ENCODE measurements at regions not wholly inside any gene's neighbourhood (a gene's known extent, or its start where the extent isn't known, plus 50 kb on each side); places are given as distances from the start of the nearest gene placed in this dataset.
"Not testable (repeated sequence)": the region's sequence is repeated elsewhere in the genome, so short reads cannot be mapped to it uniquely, and the experiment has no call there.

DNA sequence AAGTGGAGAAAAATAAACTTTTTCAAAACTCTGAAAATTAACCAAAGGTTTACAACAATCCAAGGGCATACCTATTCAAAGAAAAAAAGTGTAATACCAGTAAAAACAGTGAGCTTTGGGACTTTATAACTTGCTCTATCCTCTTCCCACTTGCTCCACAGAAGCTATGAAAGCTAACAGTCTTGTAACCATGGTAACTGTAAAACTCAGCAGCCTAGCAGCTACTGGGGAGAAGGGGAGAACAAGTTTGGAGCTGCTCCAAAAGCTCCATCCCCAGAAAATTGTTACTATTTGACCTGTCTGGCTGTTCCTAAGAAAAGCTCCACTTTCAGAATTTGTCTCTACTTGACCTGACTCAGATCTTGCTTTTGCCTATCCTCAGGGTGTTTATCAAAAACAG is 191.5 kb downstream of the OTUD1 start:
- no peak for DNase-seq (ENCODE audit: low read depth in 4 of 4, low spot score in 3 of 4)

DNA sequence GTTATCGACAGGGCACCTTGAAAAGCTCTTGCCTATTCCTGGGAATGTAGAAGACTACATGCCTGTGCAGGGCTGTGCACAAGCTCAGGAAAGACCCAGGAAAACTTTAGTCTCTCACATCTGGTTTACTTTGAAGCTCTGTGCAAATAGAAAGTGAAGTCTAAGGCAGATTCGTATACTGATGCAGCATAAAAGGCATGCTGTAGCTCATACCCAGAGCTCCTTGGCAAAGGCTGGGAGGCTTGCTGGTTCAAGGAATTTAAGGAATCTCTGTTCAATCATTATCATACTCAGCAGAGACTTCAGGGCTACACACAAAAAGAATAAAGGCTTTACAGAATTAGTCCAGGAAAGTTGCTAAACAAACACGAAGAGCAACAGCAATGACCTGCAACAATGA is 192.0 kb downstream of the OTUD1 start:
- no peak for DNase-seq (ENCODE audit: low read depth in 4 of 4, low spot score in 3 of 4)

DNA sequence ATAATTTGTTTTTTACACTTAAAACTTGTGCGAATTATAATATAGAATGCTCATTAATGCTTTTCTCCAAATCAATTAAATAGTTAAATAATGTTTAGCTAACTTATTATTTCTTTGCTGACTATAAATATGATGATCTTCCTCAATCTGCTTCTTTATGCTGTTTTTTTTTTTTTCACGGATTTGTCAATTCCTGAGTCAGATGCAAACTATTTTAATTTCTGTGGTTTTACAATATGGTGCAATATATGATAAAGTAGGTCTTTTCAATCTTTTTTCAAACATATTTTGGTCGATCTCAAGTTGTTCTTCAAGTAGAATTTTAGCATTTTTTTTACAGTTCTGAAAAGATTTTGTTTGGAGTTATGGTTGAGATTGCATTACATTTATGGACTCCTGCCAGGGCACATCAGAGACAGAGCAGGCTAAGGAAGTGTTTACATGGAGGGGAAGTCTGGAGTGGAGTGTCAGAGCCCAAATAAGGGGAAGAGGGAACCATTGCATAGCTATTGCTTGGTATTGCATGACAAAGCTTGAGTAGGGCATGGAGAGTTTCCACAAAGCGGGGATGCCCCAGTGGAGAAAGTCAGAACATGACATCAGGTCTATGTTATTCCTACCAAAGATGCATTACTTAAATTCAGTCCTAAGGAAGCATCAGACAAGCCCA is 204.4 kb downstream of the OTUD1 start:
- no peak for DNase-seq (ENCODE audit: low read depth in 4 of 4, low spot score in 3 of 4)

DNA sequence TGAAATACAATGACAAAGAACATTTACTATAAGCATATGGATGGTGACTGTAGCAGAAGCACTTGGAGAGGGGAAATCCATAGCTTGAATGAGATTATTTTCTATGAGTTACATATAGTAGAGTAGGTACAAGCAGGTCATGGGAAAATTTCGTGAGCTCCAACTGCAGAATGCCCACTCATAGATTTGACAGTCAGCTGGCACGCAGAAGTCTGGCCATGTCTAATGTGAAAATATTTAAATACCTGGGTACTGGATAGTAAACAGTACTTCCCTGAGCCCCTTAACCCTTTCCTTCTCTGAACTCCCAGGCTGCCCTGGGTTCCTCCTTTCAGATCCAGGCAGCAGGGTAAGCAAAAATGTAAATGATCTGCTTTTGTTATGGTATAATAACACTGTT is 209.7 kb downstream of the OTUD1 start:
- DNase-seq (ENCODE audit: low read depth in 4 of 4, low spot score in 3 of 4) = no peak

DNA sequence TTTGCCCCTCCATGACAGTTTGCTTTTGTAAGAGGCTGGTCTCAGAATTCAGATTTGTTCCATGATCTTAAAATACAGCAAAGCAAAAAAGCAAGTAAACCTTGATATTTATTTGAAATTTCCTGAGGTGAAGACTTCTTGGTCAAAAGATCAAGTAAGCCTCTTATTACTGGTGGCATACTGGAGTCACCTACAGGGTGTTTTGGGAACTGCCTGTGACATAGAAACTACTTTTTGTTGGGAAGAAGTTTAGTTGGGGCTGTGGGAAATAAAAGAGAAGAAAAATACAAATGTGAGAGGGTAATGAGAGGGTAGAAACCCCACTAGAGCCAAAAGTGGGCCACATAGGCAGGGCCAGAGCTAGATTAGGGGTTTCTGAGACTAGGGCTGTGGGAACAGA is 217.9 kb downstream of the OTUD1 start:
- no peak for DNase-seq (ENCODE audit: low read depth in 4 of 4, low spot score in 3 of 4)

DNA sequence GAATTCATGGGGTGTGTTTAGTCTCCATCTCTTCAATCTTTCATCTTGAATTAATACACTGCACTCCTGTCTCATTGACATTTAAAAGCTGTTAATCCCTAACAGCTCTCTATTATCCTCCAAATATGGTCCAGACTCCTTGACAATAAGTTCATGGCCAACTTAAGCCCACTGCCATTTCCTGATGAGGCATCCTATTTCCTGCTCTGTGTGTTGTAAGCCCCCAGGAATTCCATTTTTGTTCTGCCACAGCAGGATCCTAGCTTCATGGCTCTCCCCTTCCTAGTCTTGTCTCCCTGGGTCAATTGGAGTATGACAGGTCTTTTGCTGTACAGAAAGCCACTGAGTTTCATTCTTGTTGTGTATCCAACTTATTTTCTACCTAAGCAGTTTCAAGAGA is 218.8 kb downstream of the OTUD1 start:
- DNase-seq (ENCODE audit: low read depth in 4 of 4, low spot score in 3 of 4) = no peak

DNA sequence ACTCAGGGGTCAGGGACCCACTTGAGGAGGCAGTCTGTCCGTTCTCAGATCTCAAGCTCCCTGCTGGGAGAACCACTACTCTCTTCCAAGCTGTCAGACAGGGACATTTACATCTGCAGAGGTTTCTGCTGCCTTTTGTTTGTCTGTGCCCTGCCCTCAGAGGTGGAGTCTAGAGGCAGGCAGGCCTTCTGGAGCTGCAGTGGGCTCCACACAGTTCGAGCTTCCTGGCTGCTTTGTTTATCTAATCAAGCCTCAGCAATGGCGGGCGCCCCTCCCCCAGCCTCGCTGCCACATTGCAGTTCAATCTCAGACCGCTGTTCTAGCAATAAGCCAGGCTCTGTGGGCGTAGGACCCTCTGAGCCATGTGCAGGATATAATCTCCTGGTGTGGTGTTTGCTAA is 233.0 kb downstream of the OTUD1 start:
- not testable (repeated sequence) for DNase-seq (ENCODE audit: low read depth in 4 of 4, low spot score in 3 of 4)

DNA sequence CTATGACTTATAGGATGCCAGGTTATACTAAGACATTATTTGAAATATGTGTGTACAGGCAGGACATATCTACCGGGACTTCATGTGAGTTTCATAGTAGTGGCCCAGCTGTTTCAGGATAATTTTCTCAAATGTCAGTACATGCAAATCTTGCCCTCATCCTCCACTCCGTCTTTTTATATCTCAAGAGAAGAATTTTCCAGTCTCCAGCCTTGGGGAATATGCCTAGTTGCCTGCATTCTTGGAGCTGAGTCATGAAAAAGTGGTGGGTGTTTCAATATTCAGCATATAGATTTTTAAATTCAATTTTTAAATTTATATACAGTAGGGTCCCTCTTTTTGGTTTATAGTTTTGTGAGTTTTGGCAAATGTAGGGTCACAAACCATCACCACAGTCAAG is 236.7 kb downstream of the OTUD1 start:
- no peak for DNase-seq (ENCODE audit: low read depth in 4 of 4, low spot score in 3 of 4)

DNA sequence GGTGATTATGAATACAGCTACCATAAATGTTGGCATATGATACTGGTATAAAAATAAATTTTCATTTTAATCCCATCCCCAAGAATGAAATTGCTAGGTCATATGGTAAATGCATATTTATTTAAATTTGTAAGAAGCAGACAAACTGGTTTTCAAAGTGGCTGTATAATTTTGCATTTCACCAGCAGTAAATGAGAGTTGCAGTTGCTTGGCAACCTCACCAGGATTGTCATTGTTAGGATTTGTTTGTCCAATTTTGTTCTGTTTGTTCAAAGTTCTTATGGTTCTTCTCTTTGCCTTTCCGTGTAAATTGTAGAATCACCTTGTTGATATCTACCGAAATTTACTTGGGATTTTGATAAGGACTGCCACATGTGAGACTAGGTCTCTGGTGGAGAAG is 237.4 kb downstream of the OTUD1 start:
- DNase-seq (ENCODE audit: low read depth in 4 of 4, low spot score in 3 of 4) = no peak

DNA sequence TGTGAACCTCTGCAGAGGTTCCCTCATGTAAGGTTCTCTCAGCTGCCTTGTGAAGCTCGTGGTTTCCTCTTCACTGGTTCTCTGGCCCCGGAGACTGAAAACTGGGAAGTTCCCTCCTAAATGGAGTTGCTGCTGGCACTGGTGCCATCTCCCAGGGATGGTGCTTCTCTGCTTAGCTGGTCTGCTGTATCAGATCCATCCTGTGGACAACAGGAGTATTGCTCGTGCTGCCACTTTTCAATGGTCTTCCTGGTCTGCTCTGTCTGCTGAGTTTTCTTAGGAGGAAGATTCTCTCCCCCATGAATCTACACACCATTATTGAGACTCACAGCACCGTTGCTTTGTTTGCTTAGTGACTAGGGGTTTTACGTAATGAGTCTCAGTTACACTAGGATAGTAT is 247.8 kb downstream of the OTUD1 start:
- no peak for DNase-seq (ENCODE audit: low read depth in 4 of 4, low spot score in 3 of 4)

DNA sequence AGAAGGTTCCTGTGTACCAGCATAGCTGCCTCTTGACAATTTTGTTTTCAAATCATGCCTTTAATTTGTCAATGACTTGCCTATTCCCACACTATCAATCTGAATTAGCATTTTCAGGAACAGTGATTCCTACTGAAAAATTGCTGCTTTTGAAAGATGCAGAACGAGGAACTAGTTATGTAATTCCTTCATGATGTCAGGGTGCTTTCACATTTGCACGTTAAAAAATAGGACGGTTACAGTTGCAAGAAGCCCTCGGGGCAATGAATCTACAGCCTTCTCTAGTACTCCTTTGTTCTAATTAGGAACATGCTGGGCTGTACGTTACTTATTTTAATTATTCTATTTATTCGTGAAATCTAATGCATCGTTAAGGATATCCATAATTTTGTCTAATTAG is 253.9 kb downstream of the OTUD1 start:
- no peak for DNase-seq (ENCODE audit: low read depth in 4 of 4, low spot score in 3 of 4)

DNA sequence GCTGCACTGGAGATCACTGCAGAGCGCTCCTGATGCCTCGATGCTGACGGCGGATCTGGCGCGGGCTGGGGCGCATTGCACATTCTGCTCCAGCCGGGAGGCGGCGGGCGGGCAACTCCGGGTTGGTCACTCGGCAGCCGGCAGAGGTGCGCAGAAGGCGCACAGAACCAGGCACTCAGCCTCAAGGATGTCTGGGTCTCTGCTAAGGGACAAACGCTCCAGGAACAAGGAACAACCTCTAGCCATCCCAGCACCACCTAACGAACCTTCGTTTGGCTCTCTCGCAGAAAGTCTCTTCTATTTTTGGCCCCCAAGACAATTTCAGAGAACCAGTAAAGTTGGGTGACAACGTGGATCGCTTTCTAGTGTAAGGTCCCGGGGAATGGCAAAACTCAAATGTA is 254.6 kb downstream of the OTUD1 start:
- peak in 1 of 4 donors; percentile 12 for DNase-seq (ENCODE audit: low read depth in 4 of 4, low spot score in 3 of 4)

DNA sequence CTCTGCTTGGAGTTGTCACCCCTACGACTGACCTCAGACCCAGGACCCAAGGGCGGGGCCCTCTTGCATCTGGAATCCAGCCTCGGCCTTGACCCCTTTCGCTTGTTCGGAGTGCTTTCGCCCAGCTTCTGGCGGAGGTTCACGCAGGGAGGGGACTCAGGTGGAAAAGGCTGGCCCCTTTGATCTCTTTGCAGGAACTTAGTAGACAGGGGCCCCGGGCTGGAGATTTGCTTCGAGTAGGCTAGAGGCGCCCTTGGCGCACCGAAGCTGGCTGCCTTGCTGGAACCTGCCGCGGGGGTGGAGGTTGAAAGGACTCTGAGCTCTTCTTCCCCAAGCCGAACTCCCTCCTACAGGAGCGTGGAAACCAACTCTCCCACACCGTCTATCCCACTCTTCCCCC is 255.1 kb downstream of the OTUD1 start:
- DNase-seq (ENCODE audit: low read depth in 4 of 4, low spot score in 3 of 4) = peak in 1 of 4 donors; percentile 34

DNA sequence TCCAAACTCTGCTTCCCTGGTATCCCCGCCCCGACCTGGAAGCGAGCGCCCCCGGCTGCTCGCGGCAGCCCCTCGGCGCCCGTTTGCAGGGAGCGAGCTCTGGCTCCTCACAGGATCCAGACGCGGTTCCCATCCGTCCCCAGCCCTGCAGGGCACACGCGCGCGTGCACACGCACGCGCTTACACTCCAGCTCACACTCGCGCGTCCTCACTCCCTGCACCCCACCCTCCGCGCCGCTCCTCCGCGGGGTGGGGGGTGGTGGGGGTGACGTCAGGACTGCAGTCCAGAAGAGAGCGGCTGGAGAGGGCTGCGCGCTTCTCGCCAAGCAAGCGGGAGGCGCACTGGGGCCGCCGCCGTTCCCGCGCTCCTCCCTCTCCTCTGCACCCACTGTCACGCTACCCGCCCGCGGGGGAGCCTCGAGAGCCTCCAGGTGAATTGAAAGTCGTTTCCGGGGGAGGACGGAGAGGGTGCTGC is 255.6 kb downstream of the OTUD1 start:
- DNase-seq (ENCODE audit: low read depth in 4 of 4, low spot score in 3 of 4) = peak; percentile 49 to 73 (median 56)

DNA sequence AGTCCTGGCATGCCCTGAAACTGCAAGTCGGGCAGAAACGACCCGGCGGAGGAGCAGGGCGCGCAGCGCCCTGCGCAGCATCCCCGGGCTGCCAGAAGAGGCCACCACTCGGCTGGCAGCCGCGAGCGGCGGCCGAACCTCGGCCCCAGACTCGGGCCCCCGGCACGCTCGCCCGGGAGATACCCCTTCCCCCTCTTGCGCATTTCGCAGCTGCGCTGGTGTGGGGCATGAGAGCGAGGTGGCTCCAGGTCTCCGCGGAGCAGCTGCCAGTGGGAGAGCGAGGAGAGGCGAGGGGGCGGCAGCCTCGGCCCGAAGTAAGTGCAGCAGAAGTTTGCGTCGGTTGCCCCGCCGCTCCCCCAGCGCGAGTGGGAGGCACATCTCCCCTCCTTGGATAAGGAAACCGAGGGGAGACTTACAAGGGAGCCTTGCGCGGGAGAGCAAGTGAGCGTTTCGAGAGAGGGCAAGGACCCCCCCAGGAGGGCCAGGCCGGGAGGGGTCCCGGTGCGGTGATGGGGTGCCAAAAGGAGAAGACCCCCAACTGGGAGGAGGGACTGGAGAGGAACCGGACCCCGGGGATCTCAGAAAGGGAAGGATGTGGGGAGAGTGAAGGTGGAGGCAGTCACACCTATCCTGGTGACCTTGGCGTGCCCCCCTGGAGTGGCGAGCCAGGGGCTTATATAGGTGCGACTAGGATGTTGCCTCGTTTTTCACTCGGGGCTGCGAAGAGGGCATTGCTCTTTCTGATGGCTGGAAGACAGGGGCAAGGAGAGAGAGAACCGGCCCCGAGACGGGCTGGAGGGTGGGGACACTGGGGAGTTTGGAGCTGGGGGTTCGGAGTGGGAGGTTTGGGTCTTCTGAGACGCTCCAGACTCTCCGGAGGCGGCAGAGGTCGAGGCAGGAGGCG is 256.3 kb downstream of the OTUD1 start:
- DNase-seq (ENCODE audit: low read depth in 4 of 4, low spot score in 3 of 4) = peak in 1 of 4 donors; percentile 15

DNA sequence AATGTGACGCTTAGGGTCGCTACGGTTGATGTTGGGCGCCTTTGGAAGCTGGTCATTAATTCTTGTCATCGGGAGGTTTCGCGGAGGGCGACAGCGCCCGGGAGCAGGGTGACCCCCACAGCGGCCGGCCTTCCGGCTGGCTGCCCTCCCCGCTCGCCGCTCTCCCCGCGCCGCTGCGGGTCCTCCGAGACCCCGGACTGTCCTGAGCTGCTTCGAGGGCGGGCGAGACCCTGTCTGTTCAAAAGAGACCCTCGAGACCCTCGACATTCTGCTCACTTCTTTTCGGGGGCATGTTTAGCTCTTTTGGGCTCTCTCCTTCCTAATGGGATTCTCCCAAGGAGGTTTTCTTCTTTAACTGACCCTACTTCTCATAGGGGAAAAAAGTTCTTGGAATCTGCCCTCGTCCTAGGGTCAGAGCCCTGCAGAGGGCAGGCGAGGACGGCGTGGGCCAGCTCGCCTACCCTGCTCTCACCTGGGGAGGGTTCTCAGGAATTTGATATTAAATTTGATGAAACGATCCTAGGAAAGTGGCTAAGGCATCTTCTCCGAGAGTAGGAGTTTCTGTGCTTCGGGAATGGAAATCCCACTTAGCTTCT is 257.0 kb downstream of the OTUD1 start:
- DNase-seq (ENCODE audit: low read depth in 4 of 4, low spot score in 3 of 4) = peak in 1 of 4 donors; percentile 14

DNA sequence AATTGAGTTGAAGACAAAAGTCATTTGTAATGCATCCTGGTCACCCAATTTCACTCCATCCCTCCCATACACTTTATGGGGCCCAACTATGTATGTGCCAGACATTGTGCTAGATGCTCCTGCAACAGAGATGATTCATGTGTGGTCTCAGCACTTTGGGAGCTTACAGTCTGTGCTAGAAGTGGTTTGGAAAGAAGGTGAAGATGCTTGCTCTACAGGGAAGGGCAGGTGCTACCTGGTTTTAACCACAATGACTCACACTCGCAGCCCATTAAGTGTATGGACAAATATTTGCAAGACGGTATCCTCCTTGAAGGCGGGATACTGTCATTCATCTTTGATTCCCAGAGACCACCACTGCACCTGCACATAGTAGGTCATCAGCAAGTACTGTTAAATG is 257.6 kb downstream of the OTUD1 start:
- no peak for DNase-seq (ENCODE audit: low read depth in 4 of 4, low spot score in 3 of 4)

DNA sequence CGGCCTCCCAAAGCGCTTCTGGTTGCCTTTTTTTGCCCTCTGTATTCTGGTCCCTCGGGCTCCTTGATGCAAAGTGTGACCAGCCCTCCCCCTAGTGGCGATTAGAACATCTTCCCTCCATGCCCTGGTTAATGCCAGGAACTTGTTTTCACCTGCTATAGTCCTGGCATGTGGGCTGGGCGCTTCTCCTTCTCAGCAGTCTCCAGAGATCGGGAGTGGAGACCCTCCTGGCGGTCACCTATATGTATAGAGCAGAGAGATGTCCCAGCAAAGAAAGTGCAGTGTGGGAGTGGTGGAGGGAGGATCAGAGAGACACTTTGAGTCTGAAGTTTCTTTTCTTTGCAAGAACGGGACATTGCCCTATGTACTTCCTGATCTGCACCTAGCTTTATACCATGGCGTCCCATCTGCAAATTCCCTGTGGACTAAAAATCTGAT is 264.1 kb downstream of the OTUD1 start:
- peak; percentile 48 to 65 (median 52) for DNase-seq (ENCODE audit: low read depth in 4 of 4, low spot score in 3 of 4)

DNA sequence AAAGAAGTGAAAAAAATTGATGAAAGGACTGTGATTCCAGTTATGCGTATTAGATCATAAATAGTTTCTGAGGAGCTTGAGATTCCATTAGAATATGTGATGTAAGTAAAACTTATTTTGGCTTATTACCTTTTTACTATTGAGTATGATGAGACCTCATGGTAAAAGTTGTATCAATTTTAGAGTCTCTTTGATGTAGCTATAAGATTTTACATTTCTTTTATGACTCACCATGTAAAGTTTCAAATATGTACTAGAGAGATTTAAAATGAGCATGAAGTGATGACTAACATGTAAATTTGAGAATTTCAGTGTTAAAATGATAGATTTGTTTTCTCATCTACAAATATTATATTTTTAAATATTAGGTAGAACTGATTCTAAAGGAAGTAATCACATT is 276.5 kb downstream of the OTUD1 start:
- no peak for DNase-seq (ENCODE audit: low read depth in 4 of 4, low spot score in 3 of 4)

DNA sequence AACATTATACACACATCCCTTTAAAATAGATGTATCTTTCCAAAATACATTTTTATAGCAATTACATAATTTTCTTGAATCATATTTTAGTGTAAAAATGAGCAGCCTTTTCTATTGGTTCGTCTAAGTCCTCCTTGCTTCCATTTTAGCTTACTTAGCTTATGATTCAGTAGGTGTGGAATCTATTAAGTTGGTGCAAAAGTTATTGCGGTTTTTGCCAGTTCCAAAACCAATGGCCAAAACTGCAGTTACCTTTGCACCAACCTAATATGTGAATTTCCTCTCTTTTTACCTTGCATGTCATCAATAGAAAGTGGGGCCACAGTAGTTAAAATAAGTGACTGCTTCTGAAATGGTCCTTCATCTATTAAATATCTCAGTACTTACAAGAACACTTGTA is 279.0 kb downstream of the OTUD1 start:
- DNase-seq (ENCODE audit: low read depth in 4 of 4, low spot score in 3 of 4) = no peak

DNA sequence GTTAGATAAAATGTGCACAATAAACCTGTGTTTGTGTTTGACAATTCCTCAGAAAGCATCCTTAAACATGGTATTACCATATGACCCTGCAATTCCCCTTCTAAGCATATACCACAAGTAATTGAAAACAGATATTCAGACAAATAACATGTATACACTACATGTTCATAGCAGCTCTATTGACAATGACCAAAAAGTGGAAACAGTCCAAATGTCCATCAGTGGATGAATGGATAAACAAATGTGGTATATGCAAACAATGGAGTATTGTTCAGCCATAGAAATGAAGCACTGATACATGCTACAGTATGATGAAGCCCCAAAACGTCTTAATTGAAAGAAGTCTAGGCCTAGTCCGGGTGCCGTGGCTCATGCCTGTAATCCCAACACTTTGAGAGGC is 280.1 kb downstream of the OTUD1 start:
- DNase-seq (ENCODE audit: low read depth in 4 of 4, low spot score in 3 of 4) = no peak

DNA sequence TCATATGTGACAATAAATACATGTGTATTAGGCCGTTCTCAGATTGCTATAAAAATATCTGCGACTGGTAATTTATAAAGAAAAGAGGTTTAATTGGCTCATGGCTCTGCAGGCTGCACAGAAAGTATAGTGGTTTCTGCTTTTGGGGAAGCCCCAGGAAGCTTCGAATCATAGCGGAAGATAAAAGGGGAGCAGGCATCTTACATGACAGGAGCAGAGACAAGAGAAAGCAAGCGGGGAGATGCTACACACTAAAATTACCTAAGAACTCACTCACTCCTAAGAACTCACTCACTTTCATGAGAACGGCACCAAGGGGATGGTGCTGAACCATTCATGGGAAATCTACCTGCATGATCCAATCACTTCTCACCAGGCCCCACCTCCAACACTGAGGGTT is 284.9 kb downstream of the OTUD1 start:
- DNase-seq (ENCODE audit: low read depth in 4 of 4, low spot score in 3 of 4) = no peak

Measured in right renal pelvis (tissue), 4 donors.